ENCODE measurements at regions not wholly inside any gene's neighbourhood (a gene's known extent, or its start where the extent isn't known, plus 50 kb on each side); places are given as distances from the start of the nearest gene placed in this dataset.

GRCh38 chr5:66425842-66426241, 170.4 kb upstream of the MAST4 start (continued):
- no peak for TF ChIP-seq HNF4G (IDR thresholded peaks at IDR 0.05)
- no peak for TF ChIP-seq JUND (IDR thresholded peaks at IDR 0.05)
- TF ChIP-seq EGR1 (IDR thresholded peaks at IDR 0.05; ENCODE audit: low read depth in 2 of 2) = no peak
- TF ChIP-seq ATF3 (IDR thresholded peaks at IDR 0.05) = no peak
- TF ChIP-seq MAX (IDR thresholded peaks at IDR 0.05) = no peak
- TF ChIP-seq FOXA1 (IDR thresholded peaks at IDR 0.05) = no peak
- TF ChIP-seq HNF4A (conservative IDR thresholded peaks at IDR 0.05) = no peak
- no peak for TF ChIP-seq FOXA2 (IDR thresholded peaks at IDR 0.05)
- TF ChIP-seq RXRA (IDR thresholded peaks at IDR 0.05) = no peak
- TF ChIP-seq SP1 (IDR thresholded peaks at IDR 0.05) = no peak
- TF ChIP-seq TAF1 (conservative IDR thresholded peaks at IDR 0.05) = no peak
- TF ChIP-seq RAD21 (IDR thresholded peaks at IDR 0.05) = no peak
- TF ChIP-seq NR2F2 (IDR thresholded peaks at IDR 0.05) = no peak
- no peak for TF ChIP-seq GABPA (IDR thresholded peaks at IDR 0.05 in 1 of 2, conservative IDR thresholded peaks at IDR 0.05 in 1 of 2)

- H3K4me1 ChIP-seq (ENCODE audit: control insufficient read depth in 4 of 4, insufficient read depth in 4 of 4, low read length in 3 of 4) = no peaks in the 10 kb centered on the region
- TF ChIP-seq RAD21 (IDR thresholded peaks at IDR 0.05) (no peak), JUND (IDR thresholded peaks at IDR 0.05) (no peak), NR2F2 (IDR thresholded peaks at IDR 0.05) (no peak), REST (IDR thresholded peaks at IDR 0.05) (no peak), FOXA2 (IDR thresholded peaks at IDR 0.05) (no peak), RXRA (IDR thresholded peaks at IDR 0.05) (no peak), HNF4G (IDR thresholded peaks at IDR 0.05) (no peak), MAX (IDR thresholded peaks at IDR 0.05) (no peak)
- H3K27ac ChIP-seq (ENCODE audit: low read depth in 1 of 2, low read length in 2 of 2) = no peak overlapping the region
- H3K36me3 ChIP-seq (ENCODE audit: control insufficient read depth in 4 of 4, insufficient read depth in 3 of 4, low read depth in 1 of 4, low read length in 3 of 4) = no peaks in the 10 kb centered on the region
- WGBS = 75% methylated on average over 16 of the region's 16 CpGs
- no peaks in the 10 kb centered on the region for H3K27me3 ChIP-seq (ENCODE audit: control insufficient read depth in 4 of 4, insufficient read depth in 4 of 4, low read length in 3 of 4)
- no peak overlapping the region for H3K9ac ChIP-seq (ENCODE audit: low read depth in 1 of 2, low read length in 2 of 2)
- no peak for DNase-seq (ENCODE audit: low spot score)
- H3K4me3 ChIP-seq (ENCODE audit: low read depth in 1 of 3, low read length in 3 of 3) = no peak overlapping the region
- H3K9me3 ChIP-seq (ENCODE audit: control insufficient read depth in 4 of 4, low read length in 3 of 4) = peaks cover 0 to 7% (median under 1%) of the 10 kb centered on the region in 4 donors
These were observed 169.7 kb upstream of the MAST4 start for GRCh38 chr5:66426259-66427138.

GRCh38 chr5:66427139-66427442, 169.1 kb upstream of the MAST4 start:
- 73% methylated on average over 4 of the region's 4 CpGs for WGBS
- no peak for DNase-seq (ENCODE audit: low spot score)
- no peak overlapping the region for H3K27ac ChIP-seq (ENCODE audit: low read depth in 1 of 2, low read length in 2 of 2)
- TF ChIP-seq RAD21 (IDR thresholded peaks at IDR 0.05) (no peak), HNF4A (conservative IDR thresholded peaks at IDR 0.05) (no peak), EGR1 (IDR thresholded peaks at IDR 0.05; ENCODE audit: low read depth in 2 of 2) (no peak), ZBTB33 (IDR thresholded peaks at IDR 0.05) (no peak), GABPA (IDR thresholded peaks at IDR 0.05 in 1 of 2, conservative IDR thresholded peaks at IDR 0.05 in 1 of 2) (no peak), MAX (IDR thresholded peaks at IDR 0.05) (no peak), SP1 (IDR thresholded peaks at IDR 0.05) (no peak), NR2F2 (IDR thresholded peaks at IDR 0.05) (no peak), CTCF (IDR thresholded peaks at IDR 0.05; ENCODE audit: low read depth, low read length, missing input control) (no peak), JUND (IDR thresholded peaks at IDR 0.05) (no peak), FOXA1 (IDR thresholded peaks at IDR 0.05) (no peak), RXRA (IDR thresholded peaks at IDR 0.05) (no peak)

More at GRCh38 chr5:66427139-66427442, 169.1 kb upstream of the MAST4 start:
- Histone ChIP-seq H3K36me3 (ENCODE audit: control insufficient read depth in 4 of 4, insufficient read depth in 3 of 4, low read depth in 1 of 4, low read length in 3 of 4) (no peaks in the 10 kb centered on the region), H3K4me3 (ENCODE audit: low read depth in 1 of 3, low read length in 3 of 3) (no peak overlapping the region), H3K9me3 (ENCODE audit: control insufficient read depth in 4 of 4, low read length in 3 of 4) (peaks cover 0 to 7% (median under 1%) of the 10 kb centered on the region in 4 donors), H3K27me3 (ENCODE audit: control insufficient read depth in 4 of 4, insufficient read depth in 4 of 4, low read length in 3 of 4) (no peaks in the 10 kb centered on the region), H3K4me1 (ENCODE audit: control insufficient read depth in 4 of 4, insufficient read depth in 4 of 4, low read length in 3 of 4) (no peaks in the 10 kb centered on the region), H3K9ac (ENCODE audit: low read depth in 1 of 2, low read length in 2 of 2) (no peak overlapping the region)

Data from liver (tissue), 8 donors.